ENCODE measurements at regions not wholly inside any gene's neighbourhood (a gene's known extent, or its start where the extent isn't known, plus 50 kb on each side); places are given as distances from the start of the nearest gene placed in this dataset.

DNA sequence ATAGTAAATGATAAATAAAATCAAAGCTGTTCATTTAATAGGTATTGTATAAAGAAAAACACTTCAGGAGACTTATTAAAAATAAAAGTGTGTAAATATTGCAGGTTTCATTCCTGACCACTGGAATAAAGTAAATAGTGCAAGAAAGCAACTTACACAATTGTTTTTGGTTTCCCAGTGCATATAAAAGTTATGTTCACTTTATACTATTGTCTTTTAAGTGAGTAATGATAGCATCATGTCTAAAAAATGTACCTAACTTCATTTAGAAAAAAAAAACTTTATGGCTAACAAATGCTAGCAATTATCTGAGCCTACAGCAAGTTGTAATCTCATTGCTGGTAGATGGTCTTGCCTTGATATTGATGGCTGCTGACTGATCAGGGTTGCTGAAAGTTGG, 726.6 kb upstream of the POU3F2 start:
- DNase-seq, result no peak

DNA sequence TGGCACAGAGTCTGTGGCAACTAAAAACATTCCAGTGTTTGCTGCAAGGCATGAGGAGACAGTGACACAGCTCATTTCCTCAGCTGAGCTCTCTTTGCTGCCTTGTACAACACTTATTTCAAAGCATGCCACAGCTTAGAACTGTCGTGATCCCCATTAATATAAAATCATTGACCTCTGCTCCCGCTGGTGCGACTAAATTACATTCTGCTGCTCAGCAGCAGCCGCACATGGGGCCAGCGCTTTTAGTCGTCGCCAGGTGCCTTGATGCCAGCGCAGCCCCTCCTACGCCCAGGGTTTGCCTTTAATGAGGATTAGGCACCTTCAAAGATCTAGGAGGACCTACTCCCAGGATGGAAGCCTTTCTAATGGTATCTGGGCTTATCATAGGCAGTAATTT, 717.9 kb upstream of the POU3F2 start:
- DNase-seq, result no peak

DNA sequence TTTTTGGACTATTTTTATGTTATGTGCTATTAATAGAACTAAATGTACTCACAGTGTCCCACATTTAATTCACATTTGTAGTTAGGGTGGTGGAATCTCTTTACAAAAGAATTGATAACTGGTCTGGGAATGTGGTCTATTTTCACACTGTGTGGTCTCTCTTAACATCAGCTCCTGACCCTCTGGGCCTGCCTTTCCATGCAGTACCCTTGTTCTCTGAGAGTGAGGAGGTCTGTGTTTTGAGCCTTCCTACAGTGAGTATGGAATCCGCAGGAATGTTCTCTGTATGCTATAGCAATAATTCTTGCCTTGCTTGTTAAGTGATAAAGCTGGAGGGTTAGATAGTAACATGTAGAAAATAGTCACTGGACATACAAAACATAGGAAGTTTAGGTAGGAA, 717.3 kb upstream of the POU3F2 start:
- no peak for DNase-seq

DNA sequence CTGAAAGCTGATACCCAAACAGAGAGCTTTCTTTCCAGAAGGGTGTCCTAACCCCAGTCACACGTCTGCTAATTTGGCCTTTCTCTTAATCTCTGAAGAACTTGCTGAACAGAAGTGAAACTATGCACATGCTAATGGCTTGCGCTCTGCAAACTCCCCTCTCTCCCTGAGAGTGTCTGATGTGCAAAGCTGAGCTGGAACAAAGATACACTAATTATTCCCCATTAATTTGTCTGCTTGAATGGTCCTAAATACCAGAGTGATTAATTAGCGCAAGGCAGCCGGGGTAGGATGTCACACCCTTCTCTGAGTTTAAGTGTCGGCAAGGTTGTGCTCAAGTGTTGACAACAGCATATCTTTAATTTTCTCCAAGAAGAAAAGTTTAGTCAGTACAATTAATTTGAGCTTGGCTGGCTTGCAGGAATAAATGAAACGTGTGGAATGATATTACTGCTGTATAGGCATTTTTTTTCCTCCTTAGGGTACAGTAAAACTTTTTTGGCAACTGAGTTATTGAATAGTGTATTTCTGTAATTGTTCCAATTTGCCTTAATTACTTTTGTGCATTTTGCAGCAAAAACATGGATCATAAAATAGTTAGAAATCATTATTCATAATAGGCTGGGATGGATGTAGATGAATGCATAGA, 715.9 kb upstream of the POU3F2 start:
- DNase-seq, result peak in 1 of 51 donors; percentile 5

DNA sequence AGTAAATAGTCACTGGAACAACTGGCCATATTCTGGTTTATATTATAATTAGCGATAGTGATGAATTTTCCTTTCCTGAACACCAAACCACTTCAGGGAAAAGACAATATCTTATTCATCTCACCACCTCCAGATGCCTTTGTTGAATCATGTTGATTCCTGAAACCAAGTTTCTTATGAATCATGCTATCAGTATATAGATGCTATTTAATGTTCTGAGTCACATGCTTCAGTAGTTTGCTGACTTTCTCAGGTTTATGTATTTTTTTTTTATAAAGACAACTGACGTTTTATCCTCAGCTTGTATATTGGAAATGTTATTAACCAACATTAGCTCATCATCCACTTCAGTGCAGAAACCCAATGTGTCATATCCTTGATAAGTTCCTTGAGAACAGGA, 710.2 kb upstream of the POU3F2 start:
- no peak for DNase-seq

DNA sequence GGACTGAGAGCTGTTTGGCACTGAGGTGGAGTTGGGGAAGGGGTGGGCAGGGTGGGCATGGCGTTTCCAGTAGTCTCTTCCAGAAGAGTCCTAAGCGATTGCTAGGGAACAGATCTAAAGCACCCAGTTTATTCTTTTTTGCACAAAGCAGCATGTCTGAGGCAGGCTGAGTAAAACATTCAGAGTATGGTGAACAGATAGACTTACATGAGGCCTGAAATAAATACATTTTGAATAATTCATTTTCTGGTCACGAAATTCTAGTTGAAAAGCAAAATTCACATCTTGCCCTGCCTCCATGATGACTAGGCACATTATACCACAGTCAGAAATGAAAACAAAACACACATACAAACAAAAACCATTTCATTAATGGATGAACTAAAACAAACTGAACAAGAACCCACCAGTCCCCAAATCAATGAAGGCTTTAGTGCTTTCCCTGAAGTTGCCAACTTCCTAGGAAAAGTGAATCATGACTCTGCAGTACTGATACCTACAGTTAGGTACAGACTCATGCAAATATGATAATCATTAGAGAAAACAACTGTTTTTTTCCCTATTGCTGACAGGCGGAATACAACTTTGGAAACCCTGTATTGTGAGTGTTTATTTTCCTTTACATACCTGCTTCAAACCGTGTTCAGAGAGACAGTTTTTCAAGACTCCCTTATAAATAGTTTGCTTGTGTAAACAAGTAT, 702.9 kb upstream of the POU3F2 start:
- DNase-seq, result no peak

DNA sequence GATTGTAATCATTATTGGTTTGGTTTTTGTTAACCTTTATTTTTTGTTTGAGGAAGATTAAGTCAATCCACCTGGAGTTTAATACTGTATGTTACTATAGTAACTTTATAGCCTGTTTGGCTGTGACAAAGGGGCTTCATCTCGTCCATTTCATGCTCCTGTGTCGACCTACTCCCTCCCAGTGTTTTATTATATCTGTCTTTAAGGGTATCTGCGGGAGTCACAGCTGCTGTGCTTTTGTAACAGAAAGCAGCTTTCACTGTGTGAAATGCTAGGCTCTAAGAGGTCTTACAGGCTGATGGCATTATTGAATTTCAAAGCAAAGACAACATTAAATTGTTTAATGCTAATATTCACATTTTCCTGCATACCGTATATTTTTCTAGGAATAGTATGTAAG, 698.0 kb upstream of the POU3F2 start:
- DNase-seq, result no peak

DNA sequence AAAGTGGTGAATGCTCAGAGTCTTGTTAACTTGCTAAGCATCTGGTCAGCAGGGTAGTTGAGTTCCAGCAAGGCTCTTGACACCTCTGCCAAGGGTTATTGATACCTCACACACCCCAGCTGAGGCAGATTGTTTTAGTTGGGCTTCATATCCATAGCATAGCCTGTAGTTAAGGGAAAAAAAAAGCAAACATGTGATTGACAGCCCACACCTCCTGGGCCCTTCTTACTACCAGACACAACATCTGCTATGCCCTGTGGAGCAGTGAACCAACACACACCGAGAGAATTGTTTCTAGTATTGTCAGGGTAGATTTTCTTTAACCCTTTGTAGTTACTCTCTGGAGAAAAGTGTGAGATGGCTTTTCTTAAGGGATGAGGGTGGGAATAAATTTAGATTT, 697.0 kb upstream of the POU3F2 start:
- no peak for DNase-seq

DNA sequence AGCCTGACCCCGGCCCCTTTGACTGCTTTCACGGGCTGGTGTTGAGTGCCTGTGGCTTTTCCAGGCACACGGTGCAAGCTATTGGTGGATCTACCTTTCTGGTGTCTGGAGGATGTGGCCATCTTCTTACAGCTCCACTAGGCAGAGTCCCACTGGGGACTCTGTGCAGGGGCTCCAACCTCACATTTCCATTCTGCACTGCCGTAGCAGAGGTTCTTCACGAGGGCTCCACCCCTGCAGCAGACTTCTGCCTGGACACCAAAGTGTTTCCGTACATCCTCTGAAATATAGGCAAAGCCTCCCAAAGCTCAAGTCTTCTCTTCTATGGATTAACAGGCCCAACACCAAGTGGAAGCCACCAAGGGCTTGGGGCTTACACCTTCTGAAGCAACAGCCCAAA, 691.5 kb upstream of the POU3F2 start:
- no peak for DNase-seq

DNA sequence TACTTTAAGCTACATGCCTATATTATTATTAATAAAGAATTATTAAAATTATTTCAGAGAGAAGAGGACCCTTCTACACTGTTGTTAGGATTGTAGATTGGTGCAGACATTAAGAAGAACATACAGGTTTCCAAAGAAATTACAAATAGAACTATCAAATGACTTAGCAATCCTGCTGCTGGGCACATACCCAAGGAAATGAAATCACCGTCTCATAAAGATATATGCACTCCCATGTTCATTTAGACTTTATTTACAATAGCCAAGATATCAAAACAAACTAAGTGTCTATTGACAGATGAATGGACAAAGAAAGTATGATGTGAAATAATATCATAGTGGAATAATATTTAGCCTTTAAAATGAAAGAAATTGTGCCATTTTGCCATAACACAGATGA, 687.7 kb upstream of the POU3F2 start:
- DNase-seq, result no peak

DNA sequence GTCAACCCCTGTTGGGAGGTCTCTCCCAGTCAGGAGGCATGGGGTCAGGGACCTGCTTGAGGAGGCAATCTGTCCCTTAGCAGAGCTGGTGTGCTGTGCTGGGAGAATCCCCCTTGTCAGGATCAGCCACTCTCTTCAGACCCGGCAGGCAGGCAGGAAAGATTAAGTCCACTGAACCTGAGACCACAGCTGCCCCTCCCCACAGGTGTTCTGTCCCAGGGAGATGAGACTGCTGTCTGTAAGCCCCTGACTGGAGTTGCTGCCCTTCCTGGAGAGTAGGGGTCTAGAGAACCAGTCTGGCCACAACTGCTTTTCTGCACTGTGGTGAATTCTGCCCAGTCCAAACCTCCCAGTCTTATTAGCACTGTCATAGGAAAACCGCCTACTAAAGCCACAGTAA, 677.8 kb upstream of the POU3F2 start:
- DNase-seq, result no peak

DNA sequence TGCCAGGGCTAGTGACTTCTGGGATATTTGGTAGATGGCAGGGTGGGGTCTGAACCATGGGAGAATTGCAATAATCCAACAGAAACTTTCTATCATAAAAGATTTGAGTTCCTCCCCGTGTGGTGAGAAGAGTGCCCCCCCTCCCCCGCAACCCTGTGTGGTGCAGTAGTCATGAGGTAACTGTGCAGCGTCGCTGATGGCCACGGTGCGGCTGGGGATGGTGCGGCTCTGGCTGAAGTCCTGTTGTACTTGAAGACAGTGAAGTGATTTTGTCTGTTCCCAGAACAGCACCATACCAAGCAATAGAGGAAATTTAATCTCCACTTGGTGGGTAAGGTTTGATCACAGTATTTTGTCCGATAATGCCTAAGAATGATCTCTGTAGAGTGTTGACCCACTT, 654.8 kb upstream of the POU3F2 start:
- DNase-seq, result no peak

DNA sequence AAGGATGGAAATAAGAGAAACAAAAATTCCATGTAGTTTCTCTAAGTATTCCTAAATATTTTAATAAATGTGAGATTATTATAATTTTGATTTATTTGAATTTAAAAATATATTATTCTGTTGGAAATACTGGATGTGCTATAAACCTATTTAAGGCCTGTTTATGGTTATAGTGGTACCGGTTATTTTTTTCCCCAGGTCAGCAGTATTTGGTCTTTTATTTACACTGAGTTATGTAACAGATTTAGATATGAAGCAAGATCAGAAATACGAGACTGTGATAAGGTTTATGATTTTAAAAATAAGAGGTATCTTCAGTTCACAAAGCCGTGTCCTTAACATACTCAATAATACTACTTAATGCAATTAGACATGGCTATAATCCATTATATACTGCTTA, 634.3 kb upstream of the POU3F2 start:
- no peak for DNase-seq

DNA sequence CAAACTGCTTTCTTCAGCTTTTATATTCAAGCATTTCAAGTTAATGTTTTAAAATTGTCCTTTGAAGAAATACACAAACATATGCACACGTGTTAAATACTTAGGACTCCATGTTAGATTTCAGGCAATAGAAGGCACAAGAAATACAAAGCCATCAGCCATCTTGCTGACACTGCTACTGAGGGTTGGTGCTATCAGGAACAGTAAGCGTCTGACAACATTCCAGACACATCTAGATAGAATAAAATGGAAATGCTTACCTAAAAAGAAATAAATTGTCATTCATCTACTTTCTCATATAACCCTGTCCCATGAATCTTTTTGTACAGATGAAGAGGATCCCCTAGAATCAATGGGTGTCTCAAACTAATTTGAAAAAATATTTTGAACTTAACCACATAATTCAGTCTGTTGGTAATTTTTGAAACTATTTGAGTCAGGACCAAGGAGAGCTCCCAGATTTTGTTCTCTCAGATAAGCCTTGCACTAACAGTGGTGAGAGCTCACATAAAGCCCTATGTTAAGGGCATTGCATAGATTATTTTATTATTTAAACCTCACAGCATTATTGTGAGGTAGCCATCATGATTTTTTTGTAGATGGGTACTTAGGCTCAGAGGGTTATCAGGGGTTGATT, 631.1 kb upstream of the POU3F2 start:
- DNase-seq, result no peak

DNA sequence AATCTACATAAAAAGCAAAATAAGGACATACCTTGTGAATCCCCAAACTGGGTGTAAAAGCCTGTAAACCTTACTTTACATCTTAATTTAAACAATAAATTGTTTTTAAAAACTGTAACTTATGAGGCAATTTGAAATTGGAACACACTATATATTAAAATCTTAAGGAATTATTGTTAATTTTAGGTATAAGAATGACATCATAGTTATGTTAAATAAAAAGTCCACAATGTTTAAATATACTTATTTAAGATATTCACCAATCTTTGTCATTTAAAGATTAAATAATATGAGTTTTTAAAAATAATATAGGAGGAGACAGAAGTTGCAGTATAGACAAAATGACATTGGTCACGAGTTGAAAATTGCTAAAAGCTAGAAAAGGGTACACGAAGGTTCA, 621.9 kb upstream of the POU3F2 start:
- no peak for DNase-seq

DNA sequence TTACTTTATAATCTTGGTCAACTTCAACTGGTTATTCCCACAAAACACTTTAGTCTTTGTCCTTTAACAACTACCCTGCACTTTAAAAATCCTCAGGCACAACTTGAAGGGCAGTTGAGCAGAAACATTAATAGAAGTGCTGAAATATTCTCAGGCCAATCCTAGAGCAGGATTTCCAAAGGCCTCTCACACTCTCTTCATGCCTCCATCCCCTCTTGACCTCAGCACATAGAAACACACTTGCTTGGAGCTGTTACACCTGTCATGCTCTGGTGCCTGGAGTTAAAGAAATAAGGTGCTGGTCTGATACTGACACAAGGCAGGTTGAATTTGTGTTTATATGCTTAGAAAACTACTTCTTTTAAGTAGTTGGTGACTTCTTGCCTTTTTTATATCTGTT, 618.8 kb upstream of the POU3F2 start:
- no peak for DNase-seq

DNA sequence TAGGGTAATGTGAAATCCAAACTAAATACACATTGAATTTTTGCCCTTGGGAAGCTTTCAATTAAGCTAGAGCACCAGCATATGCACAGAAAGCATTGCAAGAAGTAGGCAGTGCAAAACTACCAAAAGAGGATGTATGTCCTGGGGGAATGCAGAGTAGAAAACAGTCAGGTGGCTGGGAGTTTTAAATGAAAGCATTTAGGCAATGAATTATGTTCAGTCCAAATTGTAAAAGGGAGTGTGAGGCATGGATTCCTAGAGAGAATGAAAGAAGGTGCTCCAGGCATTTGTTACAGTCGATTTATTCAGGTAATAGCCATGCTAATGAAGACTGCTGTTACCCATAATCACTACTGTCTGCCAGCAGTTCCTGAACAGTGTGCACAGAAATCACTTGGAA, 604.1 kb upstream of the POU3F2 start:
- DNase-seq, result no peak

DNA sequence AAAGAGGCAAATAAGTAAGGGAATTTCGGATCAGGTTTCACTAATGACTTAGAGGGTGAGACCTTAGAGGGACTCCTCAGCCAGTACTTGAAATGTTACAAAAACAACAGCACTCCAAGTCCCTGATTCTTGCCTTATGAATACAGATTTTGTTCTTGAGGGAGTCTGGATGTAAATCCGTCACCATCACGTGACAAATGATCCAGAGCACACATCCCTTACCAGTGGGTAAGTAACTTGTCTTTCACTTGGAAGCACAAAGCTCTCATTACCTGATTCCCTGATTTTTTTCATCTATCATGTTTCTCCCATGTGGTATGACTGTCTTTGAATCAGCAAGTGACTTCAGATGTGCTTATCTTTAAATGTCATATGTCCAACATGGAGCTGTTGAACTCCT, 595.3 kb upstream of the POU3F2 start:
- DNase-seq, result no peak

DNA sequence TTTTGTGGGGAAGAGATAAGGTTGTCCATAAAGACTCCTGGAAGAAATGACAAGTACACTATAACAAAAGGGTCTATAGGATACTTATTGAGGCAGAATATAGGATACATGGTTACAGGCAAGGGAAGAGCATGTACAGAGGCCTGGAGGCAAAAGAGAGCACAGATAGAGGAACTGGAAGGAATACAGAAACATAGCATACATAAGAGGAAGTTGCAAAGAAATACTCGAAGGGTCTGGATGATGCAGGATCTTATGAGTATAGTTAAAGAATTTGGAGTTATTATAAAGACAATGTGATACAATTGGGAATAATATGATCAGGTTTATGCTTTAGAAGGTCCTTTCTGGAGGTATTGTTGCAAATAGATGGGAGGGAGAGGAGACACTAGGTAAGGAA, 592.7 kb upstream of the POU3F2 start:
- DNase-seq, result no peak

DNA sequence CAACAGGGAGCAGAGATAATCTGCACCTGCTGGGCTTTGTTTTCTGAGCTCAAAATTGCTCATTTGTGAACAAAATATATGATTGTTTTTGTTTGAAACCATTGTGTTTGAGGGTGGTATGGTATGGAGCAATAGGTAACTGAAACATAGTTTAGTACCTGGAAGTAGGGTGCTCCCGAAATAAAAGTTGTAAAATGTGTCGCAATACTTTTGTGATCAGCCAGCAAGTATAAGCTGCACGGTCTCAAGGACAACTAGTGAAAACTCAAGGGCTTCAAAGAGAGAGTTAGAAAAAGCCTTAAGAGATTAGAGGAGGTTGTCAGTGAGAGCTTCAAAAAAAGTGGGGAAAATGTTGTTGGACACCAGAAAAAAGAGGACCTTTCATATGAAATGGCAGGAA, 579.8 kb upstream of the POU3F2 start:
- DNase-seq, result no peak

DNA sequence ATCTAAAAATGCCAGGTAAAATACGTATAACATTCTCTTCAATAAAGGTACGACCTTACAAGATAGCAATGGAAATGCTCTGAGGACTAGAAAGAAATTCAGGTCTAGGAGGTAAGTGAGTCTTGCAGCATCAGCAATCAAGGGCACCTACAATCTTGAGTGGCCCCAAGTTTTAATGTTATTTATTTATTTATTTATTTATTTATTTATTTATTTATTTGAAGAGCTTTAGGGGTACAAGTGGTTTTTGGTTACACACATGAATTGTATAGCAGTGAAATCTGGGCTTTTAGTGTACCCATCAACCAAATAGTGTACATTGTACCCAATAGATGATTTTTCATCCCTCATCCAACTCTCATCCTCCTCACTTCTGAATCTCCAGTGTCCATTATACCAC, 574.0 kb upstream of the POU3F2 start:
- no peak for DNase-seq

DNA sequence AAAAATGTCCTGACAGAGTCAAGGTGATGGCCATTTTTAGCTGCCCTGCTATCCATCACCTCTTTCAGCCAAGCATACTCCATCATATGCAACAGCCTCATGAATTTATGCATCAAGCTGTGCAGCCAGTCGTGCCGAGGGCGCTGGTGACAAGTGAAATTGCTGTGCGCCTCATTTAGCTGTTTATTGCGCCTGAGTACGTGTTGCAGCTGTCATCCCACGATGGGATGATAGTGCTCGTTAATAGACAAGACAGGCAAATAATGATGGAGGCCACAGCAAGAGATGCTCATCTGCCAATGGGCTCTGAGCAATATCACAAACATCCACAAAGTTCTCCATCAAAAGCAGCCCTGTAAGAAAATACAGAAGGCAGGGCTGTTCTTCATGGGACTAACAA, 562.3 kb upstream of the POU3F2 start:
- DNase-seq, result no peak

DNA sequence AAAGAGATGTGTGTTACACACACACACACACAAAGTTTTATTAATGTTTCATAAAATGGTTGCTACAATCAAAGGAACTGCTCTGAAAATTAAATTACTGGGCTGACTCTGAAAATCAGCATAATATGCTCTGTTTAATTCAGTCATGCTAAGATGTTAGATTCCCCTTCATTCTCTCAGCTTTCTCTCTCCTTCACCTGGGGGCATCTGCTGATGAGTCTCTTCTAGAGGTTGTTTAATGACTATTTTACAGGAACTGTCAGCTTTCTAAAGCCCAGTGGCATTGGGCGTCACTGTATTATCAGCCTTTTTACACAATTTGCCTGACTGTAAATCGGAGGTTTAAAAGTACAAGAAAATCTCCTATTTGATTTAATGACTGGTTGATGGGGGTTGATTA, 559.7 kb upstream of the POU3F2 start:
- no peak for DNase-seq
